NCI-H524 (cell line): ENCODE measurements at regions not wholly inside any gene's neighbourhood (a gene's known extent, or its start where the extent isn't known, plus 50 kb on each side); places are given as distances from the start of the nearest gene placed in this dataset.
"Not testable (repeated sequence)": the region's sequence is repeated elsewhere in the genome, so short reads cannot be mapped to it uniquely, and the experiment has no call there.

Experiments
- DNase-seq, 2 experiments: peaks; one replicate each; lab custom pipeline; 2025; lab: John Stamatoyannopoulos, UW

DNA sequence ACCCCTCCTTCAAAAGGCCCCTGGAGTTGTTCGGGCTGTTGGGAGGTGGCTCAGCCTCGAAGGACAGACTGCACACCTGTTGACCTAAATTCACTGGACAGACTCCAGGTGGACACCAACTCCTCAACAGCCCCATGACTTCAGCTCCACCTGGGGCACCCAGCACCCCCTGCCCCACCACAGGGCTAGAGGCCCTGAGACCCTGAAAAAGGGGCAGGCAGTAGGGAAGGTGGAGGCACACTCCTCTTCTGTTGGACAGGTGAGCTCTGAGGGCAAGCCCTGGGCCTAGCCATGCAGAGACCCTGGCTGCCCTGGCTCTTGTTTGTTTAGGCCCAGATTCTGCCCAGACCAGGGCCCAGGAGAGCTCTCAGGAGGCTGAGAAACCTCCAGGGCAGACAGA lies 409.7 kb upstream of the CAMK1G start:
- DNase-seq: not testable (repeated sequence)

- DNase-seq: no peak
These were observed 406.6 kb upstream of the CAMK1G start for GRCh38 chr1:209176866-209177430.

- no peak for DNase-seq
These were observed 400.3 kb upstream of the CAMK1G start for GRCh38 chr1:209183195-209183594.

DNA sequence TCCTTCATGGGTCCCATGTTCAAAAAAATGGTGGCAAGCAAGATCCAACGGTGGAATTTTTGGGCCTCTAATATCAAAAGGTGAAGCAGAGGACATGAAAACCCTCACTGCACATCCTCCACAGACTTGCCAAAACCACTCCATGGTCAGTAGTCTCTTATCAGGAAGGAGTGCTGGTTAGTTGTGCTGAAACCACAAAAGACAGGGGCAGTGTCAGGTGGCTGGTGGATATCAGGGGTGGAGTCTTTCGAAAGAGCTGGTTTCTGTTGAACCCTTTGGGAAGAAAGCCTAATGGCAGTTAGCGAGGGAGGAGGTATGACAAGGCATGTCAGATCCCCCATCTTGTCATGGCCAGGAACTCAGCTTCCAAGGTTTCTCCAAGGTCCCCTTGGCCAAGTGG lies 395.9 kb upstream of the CAMK1G start:
- no peak for DNase-seq

DNA sequence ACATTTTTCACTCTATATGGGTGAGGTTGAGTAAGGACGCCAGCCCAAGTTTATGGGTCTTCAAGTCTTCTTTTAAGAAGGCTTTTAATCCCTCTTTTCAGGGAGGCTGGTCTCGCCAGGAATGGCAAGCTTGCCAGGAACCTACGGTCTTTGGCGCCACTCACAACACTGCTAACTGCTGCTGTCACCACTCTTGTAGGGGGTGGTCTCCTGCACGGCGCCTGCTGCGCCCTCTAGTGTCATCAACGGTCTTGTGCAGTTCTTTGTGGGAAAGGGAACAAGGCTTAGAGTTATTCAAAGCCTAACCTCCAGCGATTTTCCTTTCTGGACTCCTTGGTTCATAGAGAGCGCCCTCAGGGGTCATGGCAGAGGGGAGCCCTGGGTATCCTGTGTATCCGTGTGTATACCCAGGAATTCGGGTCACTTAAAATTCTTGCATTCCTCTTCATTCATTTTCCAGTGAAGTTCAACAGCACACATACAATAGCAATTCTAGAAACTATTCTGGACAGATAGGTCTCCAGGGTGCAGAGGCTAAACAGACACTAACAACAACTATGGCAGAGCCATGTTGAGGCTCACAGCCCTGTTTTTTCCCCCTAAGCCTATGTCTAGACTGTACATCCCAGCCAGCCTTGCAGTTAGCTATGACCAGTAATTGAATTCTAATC lies 392.8 kb upstream of the CAMK1G start:
- DNase-seq: peak; percentile 58 to 83

DNA sequence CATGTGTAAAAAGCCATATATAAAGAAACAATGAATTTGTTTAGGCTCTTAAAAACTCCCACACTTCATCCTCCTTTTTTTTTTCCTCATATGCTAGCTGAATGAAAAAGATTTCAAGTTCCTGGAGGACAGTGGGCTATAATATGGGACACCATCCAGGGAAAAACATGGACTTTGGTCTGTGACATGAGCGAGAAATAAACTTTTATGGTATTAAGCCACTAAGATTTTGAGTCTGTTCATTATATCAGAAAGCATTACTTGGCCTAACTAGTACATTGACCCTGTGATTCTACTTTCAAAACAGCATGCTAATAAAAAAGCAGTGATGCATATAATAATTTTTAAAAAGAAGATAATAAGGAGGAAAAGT lies 392.3 kb upstream of the CAMK1G start:
- DNase-seq: no peak

GRCh38 chr1:209196140-209196539 lies 387.4 kb upstream of the CAMK1G start:
- no peak for DNase-seq

GRCh38 chr1:209198961-209199750 lies 384.4 kb upstream of the CAMK1G start:
- DNase-seq: no peak

DNA sequence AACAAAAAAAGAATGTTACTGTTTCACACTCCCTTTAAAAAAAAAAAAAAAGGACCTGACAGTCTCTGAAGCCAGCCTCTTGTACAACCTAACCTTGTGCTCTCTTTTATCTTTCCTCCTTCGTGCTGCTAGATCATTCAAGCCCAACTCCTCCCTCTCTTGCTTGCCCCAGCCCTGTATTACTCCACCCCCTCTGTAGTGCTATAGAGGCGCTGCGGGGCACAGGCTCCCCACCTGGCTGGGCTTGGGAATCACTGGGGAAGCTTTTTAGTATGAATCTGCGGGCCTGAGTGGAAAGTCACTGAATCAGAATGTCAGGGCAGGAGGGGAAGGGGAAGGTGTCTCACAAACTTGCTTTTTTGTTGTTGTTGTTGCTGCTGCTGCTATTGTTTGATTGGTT lies 383.7 kb upstream of the CAMK1G start:
- peak in 1 of 2 experiments; percentile 21 for DNase-seq

- DNase-seq: not testable (repeated sequence)
These were observed 381.2 kb upstream of the CAMK1G start for GRCh38 chr1:209202321-209202720.

DNA sequence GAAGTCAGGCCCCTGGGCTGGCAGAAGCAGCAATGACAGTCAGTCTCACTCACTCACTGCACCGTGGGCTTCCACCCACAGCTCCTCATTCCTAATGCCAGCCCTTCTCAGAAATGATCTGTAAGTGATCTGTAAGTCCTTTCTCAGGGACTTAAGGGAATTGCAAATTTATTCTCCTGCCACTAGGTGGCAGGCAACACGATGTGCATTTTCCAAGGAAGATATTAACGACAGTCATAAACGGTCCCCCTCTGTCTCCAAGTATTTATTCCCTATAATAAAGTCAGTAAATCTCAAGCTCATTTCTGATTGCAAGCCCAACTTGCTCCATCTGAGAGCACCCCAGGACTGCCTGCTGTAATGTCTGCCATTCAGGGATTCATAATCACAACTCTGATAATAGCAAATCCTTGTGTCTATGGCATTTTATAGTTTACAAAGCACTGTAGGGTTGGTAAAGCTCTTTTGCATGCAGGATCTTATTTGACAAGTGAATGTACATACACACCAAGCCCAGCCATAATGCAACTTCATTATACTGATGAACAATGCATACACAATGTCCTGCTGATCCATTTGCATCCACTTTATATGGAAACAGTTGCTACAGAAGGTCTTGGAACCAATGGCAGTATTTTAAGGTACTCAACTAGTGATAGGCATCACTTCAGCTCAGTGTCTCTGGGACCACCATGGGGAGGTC lies 380.5 kb upstream of the CAMK1G start:
- peak; percentile 42 to 70 for DNase-seq

DNA sequence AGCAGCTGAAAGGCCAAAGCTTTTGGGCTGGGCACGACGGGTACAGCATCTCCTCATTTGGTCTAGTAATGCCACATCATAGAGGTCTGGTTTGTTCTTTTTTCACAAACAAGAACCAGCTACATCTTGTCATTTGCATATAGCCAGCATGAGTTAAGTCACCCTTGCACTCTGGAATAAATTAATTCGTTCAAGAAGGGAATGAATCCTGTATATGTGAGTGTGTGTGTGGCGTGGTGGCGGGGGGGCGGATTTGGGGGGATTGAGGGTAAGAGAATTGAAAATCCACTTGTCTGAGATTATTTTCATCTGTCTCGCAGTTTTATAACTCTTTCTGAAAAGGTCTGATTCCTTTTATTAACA lies 380.0 kb upstream of the CAMK1G start:
- DNase-seq: peak in 1 of 2 experiments; percentile 7

GRCh38 chr1:209205039-209205438 lies 378.5 kb upstream of the CAMK1G start:
- no peak for DNase-seq

DNA sequence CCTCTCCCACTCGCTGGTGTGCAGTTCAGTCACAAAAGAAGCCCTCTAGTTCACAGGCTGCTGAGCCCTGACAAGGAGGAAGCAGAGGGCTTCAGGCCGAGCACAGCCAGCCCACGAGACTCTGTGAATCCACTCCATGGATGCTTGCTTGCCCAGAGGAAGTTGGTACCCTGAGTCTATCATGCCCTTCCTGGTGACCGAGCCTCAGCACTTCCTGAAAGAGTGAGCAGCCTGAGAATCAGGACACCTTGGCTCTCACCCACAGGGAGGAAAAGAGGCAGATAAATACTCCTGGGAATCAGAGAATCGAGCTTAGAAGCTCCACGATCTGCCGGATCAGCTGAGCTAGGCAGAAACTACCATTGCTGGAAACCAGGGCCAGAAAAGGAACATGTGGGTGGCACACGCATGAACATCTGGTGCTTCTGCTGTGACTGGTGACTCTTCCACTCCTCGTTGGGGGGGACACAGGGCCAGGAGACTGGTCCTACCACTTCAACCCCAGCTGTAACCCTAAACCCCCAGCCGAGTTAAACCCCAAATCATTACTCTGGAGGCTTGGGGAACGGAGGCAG lies 376.3 kb upstream of the CAMK1G start:
- peak in 1 of 2 experiments; percentile 57 for DNase-seq

DNA sequence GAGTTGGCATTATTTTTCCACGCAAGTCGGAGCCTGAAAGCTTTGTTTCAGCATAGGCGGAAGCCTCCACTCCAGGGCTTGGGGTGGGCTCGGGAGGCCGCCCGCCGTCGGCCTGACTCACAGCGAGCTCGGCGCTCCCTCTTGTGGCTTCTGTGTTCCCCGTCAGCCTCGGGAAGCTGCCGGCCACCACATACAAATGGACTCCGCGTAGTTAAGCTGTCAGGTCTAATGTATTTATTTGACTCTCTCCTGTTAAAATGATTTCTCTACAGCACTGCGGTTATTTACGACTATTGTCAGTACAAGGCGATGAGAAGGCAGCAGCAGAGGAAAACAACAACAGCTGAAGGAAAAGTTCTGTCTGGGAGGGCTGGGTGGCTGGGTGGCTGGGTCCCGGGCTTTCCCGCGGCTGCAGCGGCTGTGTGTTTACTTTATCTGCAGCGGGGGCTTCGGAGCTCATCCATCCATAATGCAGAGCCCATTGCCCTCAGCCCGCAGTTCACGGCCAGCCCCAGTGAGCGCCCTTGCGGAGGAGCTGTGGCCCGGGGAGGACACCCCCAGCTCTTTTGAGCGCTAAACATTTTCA lies 375.7 kb upstream of the CAMK1G start:
- DNase-seq: peak; percentile 29 to 72

- no peak for DNase-seq
These were observed 374.9 kb upstream of the CAMK1G start for GRCh38 chr1:209208648-209209047.

- no peak for DNase-seq
These were observed 369.5 kb upstream of the CAMK1G start for GRCh38 chr1:209213989-209214388.

DNA sequence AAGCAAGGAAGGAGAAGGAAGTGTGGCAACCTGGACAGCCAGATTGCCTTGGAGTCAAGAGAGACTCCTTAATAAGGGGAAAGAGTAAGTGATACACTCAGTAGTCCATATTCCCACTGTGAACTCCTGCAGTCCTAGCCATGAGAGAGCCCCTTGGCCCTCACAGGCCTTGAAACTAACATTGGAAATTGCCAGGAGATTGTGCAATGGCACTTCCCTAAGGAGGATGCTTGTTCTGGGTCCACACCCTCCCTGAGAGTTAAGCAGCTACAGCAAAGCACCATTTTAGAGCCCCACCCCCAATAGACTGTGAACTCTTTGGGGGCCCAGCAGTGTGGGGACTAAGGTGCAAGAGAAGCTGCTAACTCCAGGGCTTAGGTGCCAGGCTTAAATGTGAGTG lies 367.7 kb upstream of the CAMK1G start:
- DNase-seq: no peak

DNA sequence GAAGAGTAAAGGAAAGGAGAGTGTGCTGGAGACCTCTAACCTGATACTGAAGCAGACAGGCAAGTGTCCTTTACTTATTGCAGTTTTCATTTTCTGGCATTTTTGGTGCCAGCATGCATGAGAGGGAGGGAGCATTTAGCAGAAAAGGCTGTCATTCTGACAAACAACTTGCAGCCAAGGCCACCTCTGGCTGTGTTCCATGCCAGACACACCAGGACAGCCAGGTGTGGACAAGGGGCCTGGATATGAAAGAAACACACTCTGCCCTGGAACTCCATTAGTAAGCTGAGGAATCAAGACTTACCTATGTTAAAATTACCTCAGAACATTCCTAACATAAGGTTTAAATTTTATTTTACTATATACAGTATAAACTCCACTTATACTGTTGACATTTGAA lies 365.4 kb upstream of the CAMK1G start:
- no peak for DNase-seq

DNA sequence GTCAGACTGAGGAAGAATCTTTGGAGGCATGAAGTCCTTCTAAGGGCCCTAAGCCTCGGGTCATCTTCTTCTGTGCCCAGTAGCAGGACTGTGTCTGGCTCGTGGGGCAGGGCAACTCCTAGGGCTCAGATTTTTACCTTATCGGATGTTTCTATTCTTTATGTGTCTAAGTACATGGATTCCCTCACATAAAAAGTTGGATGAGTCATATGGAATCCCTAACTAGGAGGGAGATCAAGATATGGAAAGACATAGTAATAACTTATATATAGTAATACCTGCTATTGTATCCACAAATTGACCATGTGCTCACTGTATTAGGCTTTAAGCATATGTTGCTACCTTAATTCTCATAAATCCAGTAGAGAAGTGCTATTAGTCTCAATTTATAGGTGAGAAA lies 364.5 kb upstream of the CAMK1G start:
- DNase-seq: no peak

GRCh38 chr1:209219791-209220524 lies 363.6 kb upstream of the CAMK1G start:
- no peak for DNase-seq
